ENCODE measurements at regions not wholly inside any gene's neighbourhood (a gene's known extent, or its start where the extent isn't known, plus 50 kb on each side); places are given as distances from the start of the nearest gene placed in this dataset.

DNA sequence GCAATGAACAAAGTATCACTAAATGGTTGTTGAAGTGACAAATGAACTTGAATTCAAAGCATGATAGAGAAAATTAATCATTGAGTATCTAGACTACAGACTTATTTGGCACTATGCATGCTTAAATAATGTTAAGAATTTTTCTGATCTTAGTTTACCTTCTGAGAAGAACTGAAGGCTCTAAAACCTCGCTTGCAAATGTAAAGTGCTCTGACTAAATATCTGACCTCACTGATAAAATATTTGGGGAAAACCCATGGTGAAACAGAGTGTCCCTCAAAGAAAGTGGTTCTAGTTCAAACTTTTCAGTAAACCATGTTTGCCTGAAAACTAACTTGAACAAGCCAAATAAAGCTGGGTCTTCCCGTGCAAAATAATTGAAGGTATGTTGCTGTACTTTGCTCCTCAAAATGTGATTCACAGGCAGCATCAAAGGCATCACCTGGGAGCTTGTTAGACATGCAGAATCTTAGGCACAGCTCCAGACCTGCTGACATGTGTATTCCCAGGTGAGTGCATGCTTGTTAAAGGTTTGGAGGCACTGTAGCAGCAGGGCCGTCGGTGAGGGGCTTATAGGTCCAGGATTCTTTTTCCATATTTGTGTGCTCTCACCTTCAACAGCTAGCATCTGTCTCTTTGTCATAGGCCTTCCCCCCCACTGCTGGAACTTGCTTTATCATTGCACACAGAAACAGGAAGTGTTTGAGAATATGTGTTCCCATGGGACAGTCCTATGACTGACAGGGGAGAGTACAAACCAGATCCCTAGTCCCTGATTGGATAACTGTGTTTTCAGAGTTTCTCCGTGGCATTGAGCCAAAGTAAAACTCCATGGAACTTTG lies 524.2 kb upstream of the LMCD1 start:
- no peak overlapping the region for H3K27ac ChIP-seq (replicated peaks)
- no peak overlapping the region for H3K4me3 ChIP-seq (replicated peaks; ENCODE audit: insufficient read depth, low read length)
- DNase-seq (ENCODE audit: low read depth in 1 of 2, low spot score in 1 of 2): peak in 1 of 2 experiments; percentile 4
- TF ChIP-seq, protein P1, sequence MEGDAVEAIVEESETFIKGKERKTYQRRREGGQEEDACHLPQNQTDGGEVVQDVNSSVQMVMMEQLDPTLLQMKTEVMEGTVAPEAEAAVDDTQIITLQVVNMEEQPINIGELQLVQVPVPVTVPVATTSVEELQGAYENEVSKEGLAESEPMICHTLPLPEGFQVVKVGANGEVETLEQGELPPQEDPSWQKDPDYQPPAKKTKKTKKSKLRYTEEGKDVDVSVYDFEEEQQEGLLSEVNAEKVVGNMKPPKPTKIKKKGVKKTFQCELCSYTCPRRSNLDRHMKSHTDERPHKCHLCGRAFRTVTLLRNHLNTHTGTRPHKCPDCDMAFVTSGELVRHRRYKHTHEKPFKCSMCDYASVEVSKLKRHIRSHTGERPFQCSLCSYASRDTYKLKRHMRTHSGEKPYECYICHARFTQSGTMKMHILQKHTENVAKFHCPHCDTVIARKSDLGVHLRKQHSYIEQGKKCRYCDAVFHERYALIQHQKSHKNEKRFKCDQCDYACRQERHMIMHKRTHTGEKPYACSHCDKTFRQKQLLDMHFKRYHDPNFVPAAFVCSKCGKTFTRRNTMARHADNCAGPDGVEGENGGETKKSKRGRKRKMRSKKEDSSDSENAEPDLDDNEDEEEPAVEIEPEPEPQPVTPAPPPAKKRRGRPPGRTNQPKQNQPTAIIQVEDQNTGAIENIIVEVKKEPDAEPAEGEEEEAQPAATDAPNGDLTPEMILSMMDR (IDR thresholded peaks at IDR 0.05; ENCODE audit: insufficient read depth, low read length): no peak
- TF ChIP-seq SPI1 (IDR thresholded peaks at IDR 0.05; ENCODE audit: borderline replicate concordance, low read depth): peak; percentile 71; the same call in 1 of the 2 replicates
- no peaks in the 10 kb centered on the region for H3K27me3 ChIP-seq (ENCODE audit: insufficient read depth, poor library complexity, severe bottlenecking)

GRCh38 chr3:7978087-7978422 lies 523.6 kb upstream of the LMCD1 start:
- Histone ChIP-seq H3K4me3 (replicated peaks; ENCODE audit: insufficient read depth, low read length) (no peak overlapping the region), H3K27ac (replicated peaks) (no peak overlapping the region), H3K27me3 (ENCODE audit: insufficient read depth, poor library complexity, severe bottlenecking) (no peaks in the 10 kb centered on the region)
- TF ChIP-seq, protein P1 (IDR thresholded peaks at IDR 0.05; ENCODE audit: insufficient read depth, low read length): no peak
- TF ChIP-seq, protein P2, sequence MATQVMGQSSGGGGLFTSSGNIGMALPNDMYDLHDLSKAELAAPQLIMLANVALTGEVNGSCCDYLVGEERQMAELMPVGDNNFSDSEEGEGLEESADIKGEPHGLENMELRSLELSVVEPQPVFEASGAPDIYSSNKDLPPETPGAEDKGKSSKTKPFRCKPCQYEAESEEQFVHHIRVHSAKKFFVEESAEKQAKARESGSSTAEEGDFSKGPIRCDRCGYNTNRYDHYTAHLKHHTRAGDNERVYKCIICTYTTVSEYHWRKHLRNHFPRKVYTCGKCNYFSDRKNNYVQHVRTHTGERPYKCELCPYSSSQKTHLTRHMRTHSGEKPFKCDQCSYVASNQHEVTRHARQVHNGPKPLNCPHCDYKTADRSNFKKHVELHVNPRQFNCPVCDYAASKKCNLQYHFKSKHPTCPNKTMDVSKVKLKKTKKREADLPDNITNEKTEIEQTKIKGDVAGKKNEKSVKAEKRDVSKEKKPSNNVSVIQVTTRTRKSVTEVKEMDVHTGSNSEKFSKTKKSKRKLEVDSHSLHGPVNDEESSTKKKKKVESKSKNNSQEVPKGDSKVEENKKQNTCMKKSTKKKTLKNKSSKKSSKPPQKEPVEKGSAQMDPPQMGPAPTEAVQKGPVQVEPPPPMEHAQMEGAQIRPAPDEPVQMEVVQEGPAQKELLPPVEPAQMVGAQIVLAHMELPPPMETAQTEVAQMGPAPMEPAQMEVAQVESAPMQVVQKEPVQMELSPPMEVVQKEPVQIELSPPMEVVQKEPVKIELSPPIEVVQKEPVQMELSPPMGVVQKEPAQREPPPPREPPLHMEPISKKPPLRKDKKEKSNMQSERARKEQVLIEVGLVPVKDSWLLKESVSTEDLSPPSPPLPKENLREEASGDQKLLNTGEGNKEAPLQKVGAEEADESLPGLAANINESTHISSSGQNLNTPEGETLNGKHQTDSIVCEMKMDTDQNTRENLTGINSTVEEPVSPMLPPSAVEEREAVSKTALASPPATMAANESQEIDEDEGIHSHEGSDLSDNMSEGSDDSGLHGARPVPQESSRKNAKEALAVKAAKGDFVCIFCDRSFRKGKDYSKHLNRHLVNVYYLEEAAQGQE (IDR thresholded peaks at IDR 0.05; ENCODE audit: insufficient replicate concordance, low read depth): no peak
- no peak for TF ChIP-seq GABPA (IDR thresholded peaks at IDR 0.05; ENCODE audit: low read depth)
- no peak for TF ChIP-seq POLR2AphosphoS5 (IDR thresholded peaks at IDR 0.05; ENCODE audit: low read depth)
- no peak for TF ChIP-seq SPI1 (IDR thresholded peaks at IDR 0.05; ENCODE audit: borderline replicate concordance, low read depth)
- DNase-seq (ENCODE audit: low read depth in 1 of 2, low spot score in 1 of 2): no peak

DNA sequence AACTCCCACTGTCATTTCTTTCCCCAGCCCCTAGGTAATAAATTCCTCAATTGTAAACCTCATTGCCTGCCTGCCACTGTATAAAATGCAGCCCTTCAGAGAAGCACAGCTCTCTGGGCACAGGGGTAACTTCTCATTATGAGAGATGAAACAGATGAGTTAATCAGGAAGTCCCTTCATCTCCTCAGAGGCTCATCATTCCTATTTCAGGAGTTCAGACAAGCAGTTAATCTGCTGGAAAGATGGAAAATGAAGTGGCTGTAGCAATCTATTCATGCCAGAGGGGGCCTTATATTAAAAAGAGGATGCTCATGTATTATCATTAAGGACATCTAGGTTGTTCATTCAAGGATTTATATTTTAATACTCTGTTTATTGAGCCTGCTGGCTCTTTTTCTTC lies 519.5 kb upstream of the LMCD1 start:
- Histone ChIP-seq H3K4me3 (replicated peaks; ENCODE audit: insufficient read depth, low read length) (no peak overlapping the region), H3K27ac (replicated peaks) (no peak overlapping the region), H3K27me3 (ENCODE audit: insufficient read depth, poor library complexity, severe bottlenecking) (no peaks in the 10 kb centered on the region)
- TF ChIP-seq, protein P2 (IDR thresholded peaks at IDR 0.05; ENCODE audit: insufficient replicate concordance, low read depth): no peak
- TF ChIP-seq, protein P1 (IDR thresholded peaks at IDR 0.05; ENCODE audit: insufficient read depth, low read length): no peak
- TF ChIP-seq GABPA (IDR thresholded peaks at IDR 0.05; ENCODE audit: low read depth) (no peak), POLR2AphosphoS5 (IDR thresholded peaks at IDR 0.05; ENCODE audit: low read depth) (no peak)
- DNase-seq (ENCODE audit: low read depth in 1 of 2, low spot score in 1 of 2): no peak

GRCh38 chr3:7999384-7999783 lies 502.2 kb upstream of the LMCD1 start:
- H3K4me3 ChIP-seq (replicated peaks; ENCODE audit: insufficient read depth, low read length): no peak overlapping the region

More at GRCh38 chr3:7999384-7999783, 502.2 kb upstream of the LMCD1 start:
- DNase-seq (ENCODE audit: low read depth in 1 of 2, low spot score in 1 of 2): no peak
- H3K27ac ChIP-seq (replicated peaks): no peak overlapping the region
- H3K27me3 ChIP-seq (ENCODE audit: insufficient read depth, poor library complexity, severe bottlenecking): no peaks in the 10 kb centered on the region
- TF ChIP-seq, protein P1 (IDR thresholded peaks at IDR 0.05; ENCODE audit: insufficient read depth, low read length): no peak
- TF ChIP-seq POLR2AphosphoS5 (IDR thresholded peaks at IDR 0.05; ENCODE audit: low read depth) (no peak), SPI1 (IDR thresholded peaks at IDR 0.05; ENCODE audit: borderline replicate concordance, low read depth) (no peak), GABPA (IDR thresholded peaks at IDR 0.05; ENCODE audit: low read depth) (no peak)
- TF ChIP-seq, protein P2 (IDR thresholded peaks at IDR 0.05; ENCODE audit: insufficient replicate concordance, low read depth): no peak

Data from HL-60 (cell line).